Suprapubic skin (tissue), 3 donors: ENCODE measurements at regions not wholly inside any gene's neighbourhood (a gene's known extent, or its start where the extent isn't known, plus 50 kb on each side); places are given as distances from the start of the nearest gene placed in this dataset.

ENCODE experiments used
- EP300 ChIP-seq: sonication (generic); formaldehyde crosslinking; IDR thresholded peaks from one replicate; pipeline ENCODE4 v1.6.1; 2017; ENCODE audit warnings: antibody characterized with exemption
- POLR2A ChIP-seq, 2 donors: fragments of 450-650 bp; IDR thresholded peaks; one replicate each; pipeline ENCODE4 v1.6.1; 2017; ENCODE audit warnings: antibody characterized with exemption in 2 of 2, mild to moderate bottlenecking in 2 of 2, moderate library complexity in 2 of 2
- TF ChIP-seq, protein P1 (sequence below), 2 donors: fragments of 200-600 bp in 1 of 2; fragments of 450-650 bp in 1 of 2; sonication (generic) in 1 of 2; IDR thresholded peaks; one replicate each; pipeline ENCODE4 v1.5.1; 2016 to 2019; ENCODE audit warnings: antibody characterized with exemption in 2 of 2, mild to moderate bottlenecking in 1 of 2, moderate library complexity in 1 of 2

DNA sequence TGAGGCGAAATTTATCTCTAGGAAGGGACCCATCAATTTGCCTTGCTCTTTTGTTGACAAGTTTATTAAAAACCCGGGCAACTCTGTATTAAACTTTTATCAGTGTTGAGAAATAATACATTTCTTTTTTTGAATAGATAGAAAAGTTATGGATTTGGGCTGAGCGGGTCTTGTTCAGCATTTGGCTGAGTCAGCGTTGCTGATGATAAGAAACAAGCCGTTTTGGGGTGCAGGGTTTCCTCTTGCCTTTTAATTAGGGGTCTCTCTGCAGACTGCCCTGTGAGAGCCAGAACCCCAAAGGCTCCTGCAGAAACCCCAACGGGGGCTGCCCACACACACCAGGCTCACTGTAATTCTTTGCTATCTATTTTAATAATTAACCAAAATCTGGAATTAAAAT is 82.1 kb upstream of the SLCO4A1 start:
- TF ChIP-seq, protein P1, sequence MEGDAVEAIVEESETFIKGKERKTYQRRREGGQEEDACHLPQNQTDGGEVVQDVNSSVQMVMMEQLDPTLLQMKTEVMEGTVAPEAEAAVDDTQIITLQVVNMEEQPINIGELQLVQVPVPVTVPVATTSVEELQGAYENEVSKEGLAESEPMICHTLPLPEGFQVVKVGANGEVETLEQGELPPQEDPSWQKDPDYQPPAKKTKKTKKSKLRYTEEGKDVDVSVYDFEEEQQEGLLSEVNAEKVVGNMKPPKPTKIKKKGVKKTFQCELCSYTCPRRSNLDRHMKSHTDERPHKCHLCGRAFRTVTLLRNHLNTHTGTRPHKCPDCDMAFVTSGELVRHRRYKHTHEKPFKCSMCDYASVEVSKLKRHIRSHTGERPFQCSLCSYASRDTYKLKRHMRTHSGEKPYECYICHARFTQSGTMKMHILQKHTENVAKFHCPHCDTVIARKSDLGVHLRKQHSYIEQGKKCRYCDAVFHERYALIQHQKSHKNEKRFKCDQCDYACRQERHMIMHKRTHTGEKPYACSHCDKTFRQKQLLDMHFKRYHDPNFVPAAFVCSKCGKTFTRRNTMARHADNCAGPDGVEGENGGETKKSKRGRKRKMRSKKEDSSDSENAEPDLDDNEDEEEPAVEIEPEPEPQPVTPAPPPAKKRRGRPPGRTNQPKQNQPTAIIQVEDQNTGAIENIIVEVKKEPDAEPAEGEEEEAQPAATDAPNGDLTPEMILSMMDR (IDR thresholded peaks at IDR 0.05): no peak
- TF ChIP-seq POLR2A (IDR thresholded peaks at IDR 0.05) (no peak), EP300 (no peak)
